MM.1S (cell line): ENCODE measurements at regions not wholly inside any gene's neighbourhood (a gene's known extent, or its start where the extent isn't known, plus 50 kb on each side); places are given as distances from the start of the nearest gene placed in this dataset.
"Not testable (repeated sequence)": the region's sequence is repeated elsewhere in the genome, so short reads cannot be mapped to it uniquely, and the experiment has no call there.

Source experiments
- DNase-seq: peaks from one replicate; pipeline ENCODE4 v3.0.0-alpha.2; 2015
- H2AFZ ChIP-seq: fragments of 300-600 bp; sonication (generic); 2 replicates; pipeline ENCODE4 v1.6.0; 2016; ENCODE audit warnings: antibody characterized with exemption, low read length
- H3F3A ChIP-seq: fragments of 300-600 bp; sonication (generic); 2 replicates; pipeline ENCODE4 v1.6.1; 2016; ENCODE audit warnings: mild to moderate bottlenecking, antibody characterized with exemption, low read length, moderate library complexity, mixed read lengths; ENCODE audit not compliant: insufficient read depth
- H3K27ac ChIP-seq: fragments of 300-600 bp; sonication (generic); 2 replicates; pipeline ENCODE4 v1.5.1; 2016; ENCODE audit warnings: mild to moderate bottlenecking, low read length
- H3K27me3 ChIP-seq: fragments of 300-600 bp; sonication (generic); replicated peaks from 2 replicates; pipeline ENCODE4 v1.6.0; 2016; ENCODE audit warnings: low read length; ENCODE audit not compliant: insufficient read depth
- H3K36me3 ChIP-seq: fragments of 300-600 bp; sonication (generic); replicated peaks from 2 replicates; pipeline ENCODE4 v1.6.1; 2016; ENCODE audit warnings: mild to moderate bottlenecking, low read length, mixed read lengths; ENCODE audit not compliant: insufficient read depth
- H3K4me1 ChIP-seq: fragments of 300-600 bp; sonication (generic); 2 replicates; pipeline ENCODE4 v1.6.1; 2016; ENCODE audit warnings: low read length, mixed read lengths
- H3K4me2 ChIP-seq: fragments of 300-600 bp; sonication (generic); 2 replicates; pipeline ENCODE4 v1.6.0; 2016; ENCODE audit warnings: low read depth, low read length
- H3K4me3 ChIP-seq: fragments of 300-600 bp; sonication (generic); 2 replicates; pipeline ENCODE4 v1.5.1; 2016; ENCODE audit warnings: low read length, mixed read lengths
- H3K79me2 ChIP-seq: fragments of 300-600 bp; sonication (generic); 2 replicates; pipeline ENCODE4 v1.6.1; 2016; ENCODE audit warnings: mixed run types, low read length, mixed read lengths
- H3K9ac ChIP-seq: fragments of 300-600 bp; sonication (generic); 2 replicates; pipeline ENCODE4 v1.6.1; 2016; ENCODE audit warnings: low read length, mixed read lengths
- H3K9me2 ChIP-seq: fragments of 300-600 bp; sonication (generic); replicated peaks from 2 replicates; pipeline ENCODE4 v1.6.1; 2016; ENCODE audit warnings: mild to moderate bottlenecking, low read length, mixed read lengths; ENCODE audit not compliant: insufficient read depth
- H3K9me3 ChIP-seq: fragments of 300-600 bp; sonication (generic); replicated peaks from 2 replicates; pipeline ENCODE4 v1.6.1; 2016; ENCODE audit warnings: mild to moderate bottlenecking, low read length, mixed read lengths; ENCODE audit not compliant: insufficient read depth
- H4K20me1 ChIP-seq: fragments of 300-600 bp; sonication (generic); 2 replicates; pipeline ENCODE4 v1.6.1; 2016; ENCODE audit warnings: mild to moderate bottlenecking, low read length, moderate library complexity, mixed read lengths; ENCODE audit not compliant: insufficient read depth
- CTCF ChIP-seq: fragments of 300-600 bp; sonication (generic); IDR thresholded peaks from 2 replicates; pipeline ENCODE4 v1.5.1; 2016; ENCODE audit warnings: antibody characterized with exemption, low read length, mixed read lengths
- EZH2 ChIP-seq: fragments of 300-600 bp; sonication (generic); optimal IDR thresholded peaks from 2 replicates; pipeline ENCODE3; 2017; ENCODE audit warnings: low read depth, mild to moderate bottlenecking, antibody characterized with exemption, low read length, mixed read lengths
- EZH2phosphoT487 ChIP-seq: fragments of 300-600 bp; sonication (generic); IDR thresholded peaks from 2 replicates; pipeline ENCODE4 v1.6.1; 2018; ENCODE audit warnings: antibody characterized with exemption, low read length

GRCh38 chr11:28910926-28911325 is 802.7 kb downstream of the METTL15 start:
- no peaks in the 10 kb centered on the region for H3K9me3 ChIP-seq
- H3K4me2 ChIP-seq, result no peak overlapping the region
- H3K36me3 ChIP-seq, result no peaks in the 10 kb centered on the region
- TF ChIP-seq EZH2 (no peak), CTCF (no peak), EZH2phosphoT487 (no peak)
- DNase-seq, result no peak
- H3K27ac ChIP-seq, result no peak overlapping the region
- H3F3A ChIP-seq, result no peaks in the 10 kb centered on the region
- no peaks in the 10 kb centered on the region for H3K4me1 ChIP-seq
- H3K4me3 ChIP-seq, result no peak overlapping the region
- H3K9ac ChIP-seq, result no peak overlapping the region
- H3K79me2 ChIP-seq, result no peaks in the 10 kb centered on the region
- H2AFZ ChIP-seq, result no peak overlapping the region
- no peaks in the 10 kb centered on the region for H3K27me3 ChIP-seq
- H4K20me1 ChIP-seq, result no peaks in the 10 kb centered on the region
- no peaks in the 10 kb centered on the region for H3K9me2 ChIP-seq

GRCh38 chr11:28903716-28904115 is 795.5 kb downstream of the METTL15 start:
- H3K4me1 ChIP-seq, result no peaks in the 10 kb centered on the region
- no peak for TF ChIP-seq EZH2phosphoT487
- TF ChIP-seq EZH2, result no peak
- no peak for TF ChIP-seq CTCF
- no peaks in the 10 kb centered on the region for H3K9me3 ChIP-seq
- H3K36me3 ChIP-seq, result no peaks in the 10 kb centered on the region
- no peak for DNase-seq
- H3K27me3 ChIP-seq, result no peaks in the 10 kb centered on the region
- no peak overlapping the region for H3K4me3 ChIP-seq
- H3K9ac ChIP-seq, result no peak overlapping the region
- no peak overlapping the region for H2AFZ ChIP-seq
- H3K79me2 ChIP-seq, result no peaks in the 10 kb centered on the region
- H3F3A ChIP-seq, result no peaks in the 10 kb centered on the region
- no peak overlapping the region for H3K27ac ChIP-seq
- H3K9me2 ChIP-seq, result no peaks in the 10 kb centered on the region
- no peaks in the 10 kb centered on the region for H4K20me1 ChIP-seq
- no peak overlapping the region for H3K4me2 ChIP-seq

- no peak overlapping the region for H3K27ac ChIP-seq
- TF ChIP-seq EZH2phosphoT487 (no peak), CTCF (no peak), EZH2 (no peak)
- no peaks in the 10 kb centered on the region for H3K9me3 ChIP-seq
- H3K36me3 ChIP-seq, result no peaks in the 10 kb centered on the region
- no peak overlapping the region for H3K4me3 ChIP-seq
- H3K79me2 ChIP-seq, result no peaks in the 10 kb centered on the region
- H4K20me1 ChIP-seq, result no peaks in the 10 kb centered on the region
- no peak for DNase-seq
- H3K9me2 ChIP-seq, result no peaks in the 10 kb centered on the region
- no peak overlapping the region for H3K9ac ChIP-seq
- no peaks in the 10 kb centered on the region for H3F3A ChIP-seq
- no peak overlapping the region for H3K4me2 ChIP-seq
- no peaks in the 10 kb centered on the region for H3K27me3 ChIP-seq
- no peak overlapping the region for H2AFZ ChIP-seq
- no peaks in the 10 kb centered on the region for H3K4me1 ChIP-seq
Measured at GRCh38 chr11:28900427-28900826, 792.2 kb downstream of the METTL15 start.

GRCh38 chr11:28899706-28900105 is 791.5 kb downstream of the METTL15 start:
- no peak for DNase-seq
- Histone ChIP-seq H3K27me3 (no peaks in the 10 kb centered on the region), H3K9ac (no peak overlapping the region), H2AFZ (no peak overlapping the region), H3F3A (no peaks in the 10 kb centered on the region), H3K79me2 (no peaks in the 10 kb centered on the region), H3K4me1 (no peaks in the 10 kb centered on the region), H3K9me2 (no peaks in the 10 kb centered on the region), H4K20me1 (no peaks in the 10 kb centered on the region), H3K4me2 (no peak overlapping the region), H3K4me3 (no peak overlapping the region), H3K27ac (no peak overlapping the region), H3K9me3 (no peaks in the 10 kb centered on the region), H3K36me3 (no peaks in the 10 kb centered on the region)
- TF ChIP-seq EZH2, result no peak
- no peak for TF ChIP-seq CTCF
- TF ChIP-seq EZH2phosphoT487, result no peak

- H3K27me3 ChIP-seq, H3K4me2 ChIP-seq, H3K4me1 ChIP-seq, H3F3A ChIP-seq, H3K36me3 ChIP-seq, H3K4me3 ChIP-seq, H2AFZ ChIP-seq, H3K9me3 ChIP-seq, H3K27ac ChIP-seq, H3K9me2 ChIP-seq, DNase-seq, H3K79me2 ChIP-seq, H4K20me1 ChIP-seq, H3K9ac ChIP-seq: not testable (repeated sequence)
Measured at GRCh38 chr11:28890601-28891040, 782.4 kb downstream of the METTL15 start.
